Activated naive CD4-positive, alpha-beta T cell (primary cell): ENCODE measurements at regions not wholly inside any gene's neighbourhood (a gene's known extent, or its start where the extent isn't known, plus 50 kb on each side); places are given as distances from the start of the nearest gene placed in this dataset.

Experiments
- DNase-seq, 4 experiments: peaks; one replicate each; lab custom pipeline; 2025; lab: John Stamatoyannopoulos, UW

- no peak for DNase-seq
These were observed 62.2 kb upstream of the TNIP3 start for GRCh38 chr4:121226362-121226761.

GRCh38 chr4:121221608-121222007 lies 57.5 kb upstream of the TNIP3 start:
- no peak for DNase-seq

GRCh38 chr4:121221201-121221600 lies 57.1 kb upstream of the TNIP3 start:
- no peak for DNase-seq

GRCh38 chr4:121220698-121221097 lies 56.6 kb upstream of the TNIP3 start:
- DNase-seq: no peak

GRCh38 chr4:121219227-121219626 lies 55.1 kb upstream of the TNIP3 start:
- no peak for DNase-seq

- DNase-seq: no peak
These were observed 53.2 kb upstream of the TNIP3 start for GRCh38 chr4:121217351-121217750.

GRCh38 chr4:121216461-121216860 lies 52.3 kb upstream of the TNIP3 start:
- DNase-seq: no peak

- no peak for DNase-seq
These were observed 49.8 kb upstream of the TNIP3 start for GRCh38 chr4:121213940-121214339.
